Neural progenitor cell (in vitro differentiated cells): ENCODE measurements at regions not wholly inside any gene's neighbourhood (a gene's known extent, or its start where the extent isn't known, plus 50 kb on each side); places are given as distances from the start of the nearest gene placed in this dataset.

ENCODE experiments used
- DNase-seq: peaks from one replicate; pipeline ENCODE4 v3.0.0-alpha.2; 2016; ENCODE audit warnings: low spot score
- H2AFZ ChIP-seq: fragments of 200-600 bp; sonication (generic); replicated peaks from 2 replicates; pipeline ENCODE4 v1.6.1; 2016; ENCODE audit warnings: antibody characterized with exemption
- H3F3A ChIP-seq: fragments of 200-600 bp; sonication (generic); 2 replicates; pipeline ENCODE4 v1.6.1; 2016; ENCODE audit warnings: antibody characterized with exemption, low read depth
- H3K27ac ChIP-seq: fragments of 200-600 bp; sonication (generic); 2 replicates; pipeline ENCODE4 v1.5.1; 2016; ENCODE audit warnings: mild to moderate bottlenecking
- H3K27me3 ChIP-seq: fragments of 200-600 bp; sonication (generic); 2 replicates; pipeline ENCODE4 v1.6.1; 2016; ENCODE audit warnings: mild to moderate bottlenecking, moderate library complexity
- H3K36me3 ChIP-seq: fragments of 200-600 bp; sonication (generic); 2 replicates; pipeline ENCODE4 v1.5.1; 2016
- H3K4me1 ChIP-seq: fragments of 200-600 bp; sonication (generic); 2 replicates; pipeline ENCODE4 v1.6.1; 2016; ENCODE audit warnings: mixed run types
- H3K4me2 ChIP-seq: fragments of 200-600 bp; sonication (generic); 2 replicates; pipeline ENCODE4 v1.6.1; 2016
- H3K4me3 ChIP-seq: fragments of 200-600 bp; sonication (generic); 2 replicates; pipeline ENCODE4 v1.5.1; 2016
- H3K79me2 ChIP-seq: fragments of 200-600 bp; sonication (generic); 2 replicates; pipeline ENCODE4 v1.6.1; 2016; ENCODE audit warnings: low read depth
- H3K9ac ChIP-seq: fragments of 200-600 bp; sonication (generic); 2 replicates; pipeline ENCODE4 v1.6.1; 2016
- H3K9me3 ChIP-seq: fragments of 200-600 bp; sonication (generic); 2 replicates; pipeline ENCODE4 v1.5.1; 2016; ENCODE audit warnings: low read depth
- H4K20me1 ChIP-seq: fragments of 200-600 bp; sonication (generic); 2 replicates; pipeline ENCODE4 v1.6.1; 2016; ENCODE audit warnings: low read depth
- H3K27ac Mint-ChIP-seq: 3 replicates; pipeline ENCODE4 v1.8.0; 2021; ENCODE audit warnings: mixed read lengths
- H3K27me3 Mint-ChIP-seq: 2 replicates; pipeline ENCODE4 v1.8.0; 2022; ENCODE audit warnings: low read depth, mild to moderate bottlenecking, inconsistent platforms, moderate library complexity, mixed read lengths; ENCODE audit not compliant: insufficient read depth
- H3K36me3 Mint-ChIP-seq: 3 replicates; pipeline ENCODE4 v1.8.0; 2021; ENCODE audit warnings: mixed read lengths
- H3K4me1 Mint-ChIP-seq: 3 replicates; pipeline ENCODE4 v1.8.0; 2021; ENCODE audit warnings: mixed read lengths
- H3K4me3 Mint-ChIP-seq: 3 replicates; pipeline ENCODE4 v1.8.0; 2021; ENCODE audit warnings: mild to moderate bottlenecking, moderate library complexity, mixed read lengths
- H3K9me3 Mint-ChIP-seq: 3 replicates; pipeline ENCODE4 v1.8.0; 2020; ENCODE audit warnings: mixed read lengths
- EZH2 ChIP-seq: fragments of 200-600 bp; sonication (generic); IDR thresholded peaks from 2 replicates; pipeline ENCODE4 v1.6.1; 2017; ENCODE audit warnings: antibody characterized with exemption, mild to moderate bottlenecking, moderate library complexity
- EZH2phosphoT487 ChIP-seq: fragments of 200-600 bp; sonication (generic); IDR thresholded peaks from 2 replicates; pipeline ENCODE4 v1.6.1; 2017; ENCODE audit warnings: antibody characterized with exemption
- TF ChIP-seq, protein P1 (sequence below): fragments of 200-600 bp; sonication (generic); IDR thresholded peaks from 2 replicates; pipeline ENCODE4 v1.5.1; 2017; ENCODE audit warnings: antibody characterized with exemption, mild to moderate bottlenecking

DNA sequence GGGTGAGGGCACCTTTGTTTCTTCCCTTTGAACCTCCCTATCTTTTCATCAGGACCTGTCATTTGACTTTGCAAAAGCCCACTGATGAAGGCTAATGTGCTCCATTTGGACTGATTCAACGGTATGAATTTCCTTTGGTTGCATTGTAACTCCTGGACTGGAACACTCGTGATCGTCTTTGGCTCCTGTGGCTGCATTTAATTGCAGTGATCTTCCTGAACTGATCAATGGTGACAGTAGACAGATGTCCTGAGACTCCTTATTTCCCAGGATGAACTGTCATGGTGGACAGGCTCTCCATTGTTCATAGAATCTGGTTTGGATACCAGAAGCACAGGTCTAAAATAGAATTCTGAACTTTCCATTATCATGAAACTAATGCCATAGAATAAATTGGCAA lies 224.8 kb upstream of the GAP43 start:
- Histone ChIP-seq H3K27ac (no peak overlapping the region), H3K4me3 (no peak overlapping the region), H2AFZ (no peak overlapping the region), H3K4me1 (peaks cover 7% of the 10 kb centered on the region), H4K20me1 (no peaks in the 10 kb centered on the region), H3K9me3 (no peaks in the 10 kb centered on the region), H3K27me3 (no peaks in the 10 kb centered on the region), H3K36me3 (no peaks in the 10 kb centered on the region), H3F3A (no peaks in the 10 kb centered on the region), H3K79me2 (no peaks in the 10 kb centered on the region), H3K9ac (no peak overlapping the region), H3K4me2 (no peak overlapping the region)
- TF ChIP-seq EZH2 (no peak), EZH2phosphoT487 (no peak)
- TF ChIP-seq, protein P1, sequence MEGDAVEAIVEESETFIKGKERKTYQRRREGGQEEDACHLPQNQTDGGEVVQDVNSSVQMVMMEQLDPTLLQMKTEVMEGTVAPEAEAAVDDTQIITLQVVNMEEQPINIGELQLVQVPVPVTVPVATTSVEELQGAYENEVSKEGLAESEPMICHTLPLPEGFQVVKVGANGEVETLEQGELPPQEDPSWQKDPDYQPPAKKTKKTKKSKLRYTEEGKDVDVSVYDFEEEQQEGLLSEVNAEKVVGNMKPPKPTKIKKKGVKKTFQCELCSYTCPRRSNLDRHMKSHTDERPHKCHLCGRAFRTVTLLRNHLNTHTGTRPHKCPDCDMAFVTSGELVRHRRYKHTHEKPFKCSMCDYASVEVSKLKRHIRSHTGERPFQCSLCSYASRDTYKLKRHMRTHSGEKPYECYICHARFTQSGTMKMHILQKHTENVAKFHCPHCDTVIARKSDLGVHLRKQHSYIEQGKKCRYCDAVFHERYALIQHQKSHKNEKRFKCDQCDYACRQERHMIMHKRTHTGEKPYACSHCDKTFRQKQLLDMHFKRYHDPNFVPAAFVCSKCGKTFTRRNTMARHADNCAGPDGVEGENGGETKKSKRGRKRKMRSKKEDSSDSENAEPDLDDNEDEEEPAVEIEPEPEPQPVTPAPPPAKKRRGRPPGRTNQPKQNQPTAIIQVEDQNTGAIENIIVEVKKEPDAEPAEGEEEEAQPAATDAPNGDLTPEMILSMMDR, result no peak
- Mint-ChIP-seq H3K4me3 (no peak overlapping the region), H3K27me3 (no peaks in the 10 kb centered on the region), H3K27ac (no peak overlapping the region), H3K4me1 (peaks cover 25% of the 10 kb centered on the region), H3K36me3 (no peaks in the 10 kb centered on the region), H3K9me3 (no peaks in the 10 kb centered on the region)
- no peak for DNase-seq

DNA sequence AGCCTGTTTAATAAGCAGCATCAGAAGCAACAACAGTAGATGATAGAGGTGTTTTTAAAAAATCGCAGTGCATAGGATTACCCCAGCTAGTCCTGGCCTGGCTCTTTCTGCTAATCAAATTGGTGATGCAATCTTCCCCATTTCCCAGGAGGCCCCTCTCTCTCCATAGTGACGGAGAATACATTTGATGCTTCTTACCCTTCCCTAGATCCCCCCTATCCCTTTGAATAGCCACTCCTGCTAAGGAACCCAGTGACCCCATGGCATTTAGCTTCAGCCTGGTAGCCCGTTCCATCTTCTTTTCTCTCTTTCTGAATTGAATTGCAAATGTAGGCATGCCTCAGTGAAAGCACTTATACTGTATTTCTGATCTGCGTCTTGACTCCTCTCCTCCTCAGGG lies 223.6 kb upstream of the GAP43 start:
- peak overlapping the region; percentile 19 for H3K4me2 ChIP-seq
- Mint-ChIP-seq H3K4me3 (peak overlapping the region; percentile 28), H3K36me3 (no peaks in the 10 kb centered on the region), H3K27me3 (no peaks in the 10 kb centered on the region), H3K9me3 (no peaks in the 10 kb centered on the region), H3K27ac (peak overlapping the region; percentile 69), H3K4me1 (peaks cover 35% of the 10 kb centered on the region)
- H3K9me3 ChIP-seq, result no peaks in the 10 kb centered on the region
- no peaks in the 10 kb centered on the region for H3K27me3 ChIP-seq
- no peaks in the 10 kb centered on the region for H4K20me1 ChIP-seq
- no peaks in the 10 kb centered on the region for H3F3A ChIP-seq
- no peaks in the 10 kb centered on the region for H3K36me3 ChIP-seq
- H2AFZ ChIP-seq, result peak overlapping the region; percentile 61
- no peak overlapping the region for H3K9ac ChIP-seq
- H3K4me1 ChIP-seq, result peaks cover 7% of the 10 kb centered on the region
- H3K4me3 ChIP-seq, result no peak overlapping the region
- no peak for DNase-seq
- H3K27ac ChIP-seq, result no peak overlapping the region
- no peaks in the 10 kb centered on the region for H3K79me2 ChIP-seq
- TF ChIP-seq, protein P1, result no peak
- TF ChIP-seq EZH2 (no peak), EZH2phosphoT487 (no peak)

DNA sequence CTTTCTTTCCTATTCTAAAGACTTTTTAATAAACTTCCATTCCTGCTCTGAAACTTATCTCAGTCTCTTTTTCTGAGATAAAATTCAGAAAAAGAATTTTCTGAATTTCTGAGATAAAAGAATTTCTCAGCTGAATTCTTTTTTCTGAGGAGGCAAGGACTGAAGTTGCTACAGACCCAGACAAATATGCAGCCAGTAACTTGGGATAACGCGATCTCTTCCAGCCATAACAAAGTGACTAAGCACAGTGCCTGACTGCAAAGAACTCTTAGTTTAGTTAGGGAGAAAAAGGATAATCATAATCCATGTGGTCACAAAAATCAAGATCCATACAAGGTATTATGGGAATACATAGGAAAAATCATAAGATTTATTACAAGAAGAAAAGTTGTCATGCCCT lies 222.0 kb upstream of the GAP43 start:
- Histone ChIP-seq H3K4me3 (no peak overlapping the region), H3K79me2 (no peaks in the 10 kb centered on the region), H3F3A (no peaks in the 10 kb centered on the region), H3K36me3 (no peaks in the 10 kb centered on the region), H3K9ac (no peak overlapping the region), H3K9me3 (no peaks in the 10 kb centered on the region), H4K20me1 (no peaks in the 10 kb centered on the region), H3K4me2 (no peak overlapping the region), H3K27ac (no peak overlapping the region), H3K4me1 (peaks cover 7% of the 10 kb centered on the region), H3K27me3 (no peaks in the 10 kb centered on the region), H2AFZ (no peak overlapping the region)
- Mint-ChIP-seq H3K27ac (no peak overlapping the region), H3K9me3 (no peaks in the 10 kb centered on the region), H3K4me3 (no peak overlapping the region), H3K4me1 (peaks cover 47% of the 10 kb centered on the region), H3K36me3 (no peaks in the 10 kb centered on the region), H3K27me3 (no peaks in the 10 kb centered on the region)
- DNase-seq, result no peak
- TF ChIP-seq, protein P1, result no peak
- no peak for TF ChIP-seq EZH2
- no peak for TF ChIP-seq EZH2phosphoT487
